ENCODE measurements at regions not wholly inside any gene's neighbourhood (a gene's known extent, or its start where the extent isn't known, plus 50 kb on each side); places are given as distances from the start of the nearest gene placed in this dataset.
"Not testable (repeated sequence)": the region's sequence is repeated elsewhere in the genome, so short reads cannot be mapped to it uniquely, and the experiment has no call there.

DNA sequence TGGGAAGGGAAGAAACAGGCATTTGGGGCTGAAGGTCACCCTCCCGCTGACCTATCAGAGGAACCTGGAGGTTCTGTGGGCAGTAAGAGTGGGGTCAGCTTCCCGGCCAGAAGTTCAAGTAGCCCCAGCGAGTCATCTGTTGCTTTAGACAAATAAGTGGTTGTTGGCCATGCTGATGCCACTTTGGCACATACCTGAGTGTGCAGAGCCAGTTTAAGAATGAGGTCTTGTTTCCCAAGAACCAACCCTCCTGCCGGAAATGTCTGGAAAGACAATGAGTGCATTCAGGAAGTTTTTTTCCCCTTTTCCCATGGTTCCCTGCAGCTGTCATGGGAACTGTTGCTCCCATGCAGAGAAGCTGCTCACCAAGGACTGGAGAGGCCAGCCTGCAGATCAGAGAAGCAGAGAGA is 166.7 kb downstream of the ZNF621 start:
- no peak for DNase-seq (ENCODE audit: insufficient read length, low spot score)
- no peak for FAIRE-seq

DNA sequence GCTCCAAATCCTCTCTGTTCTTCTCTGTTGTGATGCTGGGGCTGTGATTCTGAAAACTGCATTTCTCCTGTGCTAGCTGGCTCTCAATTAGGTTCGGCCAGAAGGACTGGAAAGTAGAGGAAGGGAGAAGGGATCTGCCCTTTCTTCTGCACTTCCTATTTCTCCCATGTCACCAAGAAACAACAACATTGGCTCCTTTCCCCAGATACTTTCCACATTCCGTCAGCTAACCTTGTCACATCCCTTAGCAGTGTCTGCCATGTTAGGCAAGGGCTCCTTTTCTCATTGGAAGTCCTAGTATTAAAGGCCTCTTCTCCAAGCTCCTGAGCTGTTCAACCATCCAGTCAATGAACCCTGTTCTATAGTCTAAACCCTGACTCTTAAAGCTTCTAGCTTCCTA is 171.1 kb downstream of the ZNF621 start:
- FAIRE-seq = no peak
- no peak for DNase-seq (ENCODE audit: insufficient read length, low spot score)

DNA sequence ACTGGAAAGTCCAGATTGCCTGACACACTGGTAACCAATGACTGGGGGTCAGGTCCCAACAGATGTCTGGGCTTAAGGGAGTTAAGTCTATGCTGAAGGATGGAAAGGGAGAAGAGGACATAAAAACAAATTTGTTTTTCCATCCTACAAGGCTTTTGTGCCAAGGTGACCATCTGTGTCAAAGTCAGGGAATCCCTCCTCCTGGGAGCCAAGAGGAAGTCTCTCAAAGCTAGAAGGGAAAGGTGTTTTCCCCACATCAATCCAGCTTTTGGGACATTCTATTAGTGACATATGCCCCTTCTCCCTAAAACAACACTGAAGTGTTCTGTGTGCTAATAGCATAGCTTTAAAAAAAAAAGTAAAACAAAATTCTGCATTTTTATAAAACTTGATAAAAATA is 173.9 kb downstream of the ZNF621 start:
- DNase-seq (ENCODE audit: insufficient read length, low spot score); FAIRE-seq: not testable (repeated sequence)

DNA sequence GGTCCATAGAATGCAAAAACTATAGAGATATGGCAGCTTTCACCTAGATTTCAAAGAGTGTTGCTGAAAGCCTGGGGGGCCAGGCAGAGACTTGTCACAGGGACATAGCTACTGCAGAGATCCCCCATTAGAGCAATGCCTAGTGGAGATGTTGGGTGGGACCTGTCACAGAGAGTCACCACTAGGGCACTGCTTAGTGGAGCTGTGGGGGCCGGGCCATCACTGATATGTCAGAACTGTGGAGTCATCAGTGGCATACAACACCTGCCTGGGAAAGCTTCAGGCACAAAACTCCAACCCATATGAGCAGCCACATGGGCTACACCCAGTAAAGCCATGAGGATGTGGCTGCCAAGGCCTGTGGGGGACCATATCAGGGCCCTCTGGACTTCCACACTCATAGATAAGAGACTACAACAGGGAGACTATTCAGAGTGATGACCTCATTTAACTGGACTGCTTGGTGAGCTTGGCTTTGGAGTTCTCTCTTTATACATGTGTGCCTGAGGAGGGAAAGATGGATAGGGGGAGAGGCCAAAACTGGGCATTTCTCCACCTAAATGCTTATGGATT is 176.3 kb downstream of the ZNF621 start:
- DNase-seq (ENCODE audit: insufficient read length, low spot score) (no peak), FAIRE-seq (no peak)

DNA sequence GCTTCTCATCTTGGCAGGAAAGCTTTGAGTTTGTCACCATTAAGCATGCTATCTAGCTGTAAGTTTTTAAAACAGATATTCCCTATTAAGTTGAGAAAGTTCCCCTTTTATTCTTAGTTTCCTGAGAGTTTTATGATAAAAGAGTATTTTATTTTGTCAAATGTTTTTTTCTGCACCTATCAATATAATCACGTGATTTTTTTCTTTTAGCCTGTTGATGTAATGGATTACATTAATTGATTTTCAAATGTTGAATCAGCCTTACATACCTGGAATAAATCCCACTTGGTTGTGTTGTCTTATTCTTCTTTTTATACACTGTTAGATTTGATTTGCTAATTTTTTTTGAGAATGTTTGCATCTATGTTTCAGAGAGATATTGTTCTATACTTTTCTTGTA is 179.5 kb downstream of the ZNF621 start:
- FAIRE-seq (no peak), DNase-seq (ENCODE audit: insufficient read length, low spot score) (no peak)

DNA sequence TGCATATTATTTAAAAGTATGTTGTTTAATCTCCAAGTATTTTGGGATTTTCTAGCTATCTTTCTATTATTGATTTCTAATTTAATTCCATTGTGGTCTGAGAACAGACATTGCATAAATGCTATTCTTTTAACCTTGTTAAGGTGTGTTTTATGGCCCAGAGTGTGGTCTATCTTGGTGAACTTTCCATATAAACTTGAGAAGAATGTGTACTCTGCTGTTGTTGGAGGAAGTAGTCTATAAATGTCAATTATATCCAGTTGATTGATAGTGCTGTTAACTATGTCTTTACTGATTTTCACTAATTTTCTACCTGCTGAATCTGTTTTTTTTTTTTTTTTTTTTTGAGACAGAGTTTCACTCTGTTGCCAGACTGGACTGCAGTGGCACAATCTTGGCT is 180.9 kb downstream of the ZNF621 start:
- FAIRE-seq = no peak

DNA sequence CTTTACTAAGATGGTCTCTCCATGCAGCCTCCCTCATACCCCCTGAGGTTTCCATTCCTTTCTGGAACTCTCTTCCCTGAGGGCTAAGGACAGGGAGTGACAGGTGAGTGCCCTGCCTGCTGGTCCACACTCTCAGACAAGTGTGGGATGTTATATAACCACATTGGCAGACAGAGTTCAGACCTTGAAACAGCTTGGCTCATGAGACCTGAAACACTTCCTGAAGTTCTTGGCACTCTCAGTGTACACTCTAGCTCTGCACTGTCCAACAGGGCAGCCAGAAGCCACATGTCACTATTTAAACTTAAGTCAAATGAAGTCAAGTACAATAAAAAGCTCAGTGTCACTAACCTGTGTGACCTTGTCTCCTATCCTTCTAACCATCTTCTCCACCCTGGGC is 188.5 kb downstream of the ZNF621 start:
- DNase-seq (ENCODE audit: insufficient read length, low spot score) = no peak
- no peak for FAIRE-seq

More for the DNA sequence above, 180.9 kb downstream of the ZNF621 start:
- no peak for DNase-seq (ENCODE audit: insufficient read length, low spot score)

DNA sequence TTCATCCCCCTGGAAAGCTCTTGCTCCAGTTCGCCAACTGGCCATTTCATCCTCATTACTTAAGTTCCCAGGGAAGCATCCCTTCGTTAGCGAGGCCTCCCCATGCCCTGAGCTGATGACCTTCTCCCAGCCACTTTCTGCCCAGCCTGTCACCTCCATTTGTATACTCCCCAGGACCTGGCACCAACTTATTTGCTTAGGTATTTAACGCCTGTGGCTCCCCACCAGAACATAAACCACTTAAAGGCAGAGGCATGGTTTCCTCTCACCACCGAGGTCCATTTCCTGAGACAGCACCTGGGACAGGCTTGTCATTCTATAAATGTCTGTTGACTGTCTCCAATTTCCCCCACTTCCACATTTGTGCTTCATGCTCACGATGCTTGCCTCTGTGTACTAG is 189.0 kb downstream of the ZNF621 start:
- FAIRE-seq (no peak), DNase-seq (ENCODE audit: insufficient read length, low spot score) (no peak)

DNA sequence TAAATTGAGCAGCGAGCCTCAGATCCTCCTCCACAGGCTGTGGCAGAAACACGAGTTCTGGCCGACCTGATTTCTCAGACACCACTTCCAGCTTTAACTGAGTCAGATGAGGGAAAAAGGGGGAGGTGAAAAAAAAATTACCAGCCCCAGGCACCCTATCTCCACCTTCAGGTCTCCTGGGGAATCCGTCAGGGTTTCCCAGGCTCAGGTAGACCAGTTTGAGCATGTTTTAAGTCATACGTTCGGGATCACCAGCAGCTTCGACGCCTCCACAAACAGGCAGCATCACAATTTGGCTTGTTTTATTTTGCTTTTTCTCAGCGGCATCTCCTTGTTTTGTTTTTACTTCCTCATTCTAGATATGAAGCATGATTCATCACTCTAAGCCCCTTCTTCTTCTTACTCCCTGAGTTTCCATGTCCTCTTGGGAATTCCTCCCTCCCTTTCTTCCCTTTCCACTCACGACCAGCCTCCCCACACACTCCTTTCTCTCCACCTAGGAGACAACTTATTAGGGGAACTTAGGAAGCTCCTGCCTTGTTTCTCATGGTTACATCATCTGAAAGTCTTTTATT is 190.1 kb downstream of the ZNF621 start:
- no peak for FAIRE-seq
- no peak for DNase-seq (ENCODE audit: insufficient read length, low spot score)

DNA sequence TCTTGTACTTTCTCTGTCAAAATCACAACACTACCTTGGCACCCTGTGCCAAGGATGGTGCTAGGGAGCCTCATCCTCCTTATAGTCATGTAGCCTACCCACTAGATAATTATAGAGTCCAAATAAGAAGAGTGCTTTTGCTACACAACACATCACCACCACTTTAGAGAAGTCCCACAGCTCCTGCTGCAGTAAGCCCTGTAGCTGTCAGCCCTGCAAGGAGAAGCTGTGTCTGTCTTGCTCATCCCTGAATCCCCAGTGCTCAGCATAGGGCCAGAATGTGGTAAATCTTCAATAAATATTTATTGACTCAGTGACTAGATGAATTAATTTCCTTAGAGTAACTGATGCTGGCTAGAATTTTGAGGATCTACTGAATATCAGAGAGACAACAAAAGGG is 190.8 kb downstream of the ZNF621 start:
- no peak for DNase-seq (ENCODE audit: insufficient read length, low spot score)
- no peak for FAIRE-seq

DNA sequence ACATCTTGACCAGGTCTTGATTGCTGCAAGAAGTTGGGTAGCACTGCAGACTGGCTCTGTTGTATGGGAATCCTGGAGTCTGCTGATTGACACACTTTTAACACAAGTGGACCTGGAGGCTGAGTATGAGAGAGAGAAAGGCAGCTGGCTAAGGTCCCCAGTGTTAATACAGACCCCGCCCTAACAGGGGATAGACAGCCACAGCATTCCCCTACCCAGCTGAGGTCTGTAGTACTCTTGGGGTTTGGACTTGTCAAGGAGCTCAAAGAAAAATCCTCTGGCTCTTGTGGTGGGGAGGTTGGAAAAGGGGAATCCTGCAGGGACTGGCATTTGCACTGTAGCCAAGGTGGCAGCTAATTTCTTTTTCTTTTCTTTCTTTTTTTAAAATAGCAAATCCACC is 192.7 kb downstream of the ZNF621 start:
- no peak for DNase-seq (ENCODE audit: insufficient read length, low spot score)
- no peak for FAIRE-seq

DNA sequence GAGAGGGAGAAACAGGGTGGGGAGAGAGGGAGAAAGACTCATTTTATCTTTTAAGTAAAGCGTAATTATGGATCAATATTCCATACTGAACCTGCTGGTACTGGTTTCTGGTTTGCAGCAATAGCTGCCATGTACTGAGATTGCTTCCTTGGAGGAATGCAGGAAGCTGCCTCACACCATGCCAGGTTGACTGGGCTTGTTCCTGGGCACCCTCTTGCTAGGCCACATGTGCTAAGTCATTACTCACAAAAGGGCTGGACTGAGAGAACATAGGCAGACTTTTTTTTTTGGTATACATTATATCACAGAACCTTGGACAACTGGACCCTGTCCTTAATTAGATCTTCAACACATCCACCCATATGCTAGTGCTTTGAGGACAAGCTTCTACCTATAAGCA is 193.4 kb downstream of the ZNF621 start:
- FAIRE-seq (no peak), DNase-seq (ENCODE audit: insufficient read length, low spot score) (no peak)

DNA sequence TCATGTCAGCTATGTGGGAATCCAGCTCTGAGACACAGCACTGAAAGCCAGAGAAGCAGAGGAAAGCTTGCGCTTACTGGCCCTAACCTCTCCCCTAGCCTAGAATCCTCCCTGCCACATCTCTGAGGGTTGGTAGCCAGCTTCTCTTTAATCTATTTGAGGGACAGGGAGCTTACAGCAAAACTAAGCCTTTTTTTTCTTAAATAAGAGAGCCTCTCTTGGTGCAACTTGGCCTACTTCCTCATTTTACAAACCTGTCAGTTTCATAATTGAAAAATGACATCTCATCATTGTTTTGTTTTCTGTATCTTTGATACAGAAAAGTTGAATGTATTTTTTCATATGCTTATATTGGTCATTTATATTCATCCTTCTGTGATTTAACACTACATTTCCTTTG is 193.9 kb downstream of the ZNF621 start:
- no peak for FAIRE-seq
- no peak for DNase-seq (ENCODE audit: insufficient read length, low spot score)

DNA sequence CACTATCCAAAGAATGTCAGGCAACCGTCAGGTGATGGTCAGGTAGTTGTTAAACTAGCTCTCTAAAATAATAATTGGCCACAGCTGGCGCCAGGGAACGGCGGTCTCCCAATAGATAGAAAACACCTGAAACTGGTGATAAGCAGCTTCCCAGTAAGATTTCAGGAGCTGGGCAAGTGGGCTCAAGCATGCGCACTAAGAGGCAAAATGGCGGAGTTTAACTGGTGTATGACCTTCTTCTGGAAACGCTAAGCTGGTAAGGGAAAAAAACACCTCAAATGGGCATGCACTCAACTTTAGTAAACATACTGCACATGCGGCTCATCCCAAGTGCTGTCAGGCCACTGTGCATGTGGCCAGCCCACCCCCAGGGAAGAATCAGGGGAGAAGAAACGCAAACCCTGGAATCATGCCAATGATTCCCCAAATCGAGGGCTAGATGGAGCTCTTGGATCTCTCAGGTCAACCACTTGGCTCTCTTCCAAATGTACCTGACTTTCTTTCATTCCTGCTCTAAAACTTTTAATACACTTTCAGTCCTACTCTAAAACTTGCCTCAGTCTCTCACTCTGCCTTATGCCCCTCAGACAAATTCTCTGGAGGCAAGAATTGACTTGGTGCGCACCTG is 195.0 kb downstream of the ZNF621 start:
- no peak for DNase-seq (ENCODE audit: insufficient read length, low spot score)
- FAIRE-seq = no peak

DNA sequence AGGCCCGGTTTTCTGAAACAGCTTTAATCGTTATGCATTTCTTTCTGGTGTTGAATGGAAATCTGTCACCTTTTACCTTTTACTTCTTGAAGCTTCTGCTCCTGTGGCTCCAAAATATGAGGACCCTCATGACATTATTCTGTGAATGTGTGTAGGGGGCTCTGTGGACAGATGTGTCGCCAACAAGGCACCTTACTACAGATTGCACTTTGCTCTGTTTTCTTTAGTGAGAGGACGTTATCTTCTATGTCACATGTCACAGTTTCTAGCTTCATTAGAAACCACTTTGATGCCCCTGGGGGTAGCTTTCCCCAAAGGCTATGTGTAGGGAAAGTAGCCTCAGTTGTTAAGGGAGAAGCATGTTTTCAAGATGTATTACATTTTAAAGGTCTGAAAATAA is 195.6 kb downstream of the ZNF621 start:
- no peak for FAIRE-seq
- no peak for DNase-seq (ENCODE audit: insufficient read length, low spot score)

DNA sequence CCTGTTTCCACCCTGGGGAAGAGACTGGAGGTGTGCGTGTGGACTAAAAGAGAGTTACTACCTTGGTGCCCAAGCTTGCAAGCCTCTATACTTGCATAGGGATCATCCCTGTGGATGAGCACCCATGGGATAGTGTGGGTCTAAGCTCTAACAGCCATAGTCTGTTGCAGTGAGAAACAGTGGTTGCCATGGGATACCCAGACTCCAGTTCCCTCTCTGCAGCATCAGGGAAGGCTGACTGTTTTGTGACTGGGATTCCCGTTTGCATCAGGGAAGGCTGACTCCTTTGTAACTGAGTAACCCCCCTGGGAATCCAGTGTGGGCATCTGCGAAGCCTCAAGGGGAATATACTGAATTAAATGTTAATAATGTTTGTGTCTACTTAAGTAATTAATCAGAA is 196.1 kb downstream of the ZNF621 start:
- FAIRE-seq = no peak
- DNase-seq (ENCODE audit: insufficient read length, low spot score) = no peak

DNA sequence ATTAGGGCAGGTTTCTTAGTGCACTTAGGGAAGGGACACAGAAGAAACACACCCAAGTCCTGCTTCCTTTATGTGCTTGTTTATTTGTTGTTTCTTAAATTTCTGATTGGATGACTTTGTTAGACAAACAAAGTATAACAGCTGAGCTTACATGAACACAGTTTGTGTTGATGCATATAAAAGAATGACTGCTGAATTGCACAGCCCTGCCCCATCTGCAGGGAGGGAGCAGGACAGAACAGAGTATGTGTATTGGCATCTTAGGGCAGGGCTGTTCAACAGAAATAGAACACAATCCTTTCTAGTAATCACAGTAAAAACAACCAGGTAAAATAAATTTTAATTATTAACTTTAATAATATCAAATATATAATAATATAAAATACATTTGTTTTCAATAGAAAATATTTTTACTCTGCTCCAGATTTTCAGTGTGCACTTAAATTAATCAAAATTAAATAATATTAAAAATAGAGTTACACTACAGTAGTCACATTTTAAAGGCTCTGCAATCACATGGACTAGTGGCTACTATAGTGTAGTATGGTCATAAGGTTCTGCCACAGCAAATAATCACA is 198.4 kb downstream of the ZNF621 start:
- DNase-seq (ENCODE audit: insufficient read length, low spot score) (no peak), FAIRE-seq (no peak)

DNA sequence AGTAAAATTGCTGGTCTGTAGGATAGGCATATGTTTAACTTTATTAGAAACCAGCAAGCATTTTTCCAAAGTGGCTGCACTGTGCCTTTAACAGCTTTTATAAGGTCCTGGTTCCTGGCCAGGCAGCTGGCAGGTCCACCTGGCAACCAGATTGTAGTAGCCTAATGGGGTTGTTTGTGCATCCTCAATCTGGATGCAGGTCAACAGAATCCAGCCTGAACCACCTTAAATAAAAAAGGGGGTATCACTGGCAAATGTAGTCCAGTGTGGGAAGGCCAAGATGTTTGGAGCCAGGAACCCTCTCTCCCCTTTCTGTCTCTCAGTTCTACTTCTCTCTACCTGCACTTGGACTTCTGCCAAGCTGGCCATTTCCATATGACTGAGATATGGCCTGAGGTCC is 200.3 kb downstream of the ZNF621 start:
- DNase-seq (ENCODE audit: insufficient read length, low spot score) (no peak), FAIRE-seq (no peak)

DNA sequence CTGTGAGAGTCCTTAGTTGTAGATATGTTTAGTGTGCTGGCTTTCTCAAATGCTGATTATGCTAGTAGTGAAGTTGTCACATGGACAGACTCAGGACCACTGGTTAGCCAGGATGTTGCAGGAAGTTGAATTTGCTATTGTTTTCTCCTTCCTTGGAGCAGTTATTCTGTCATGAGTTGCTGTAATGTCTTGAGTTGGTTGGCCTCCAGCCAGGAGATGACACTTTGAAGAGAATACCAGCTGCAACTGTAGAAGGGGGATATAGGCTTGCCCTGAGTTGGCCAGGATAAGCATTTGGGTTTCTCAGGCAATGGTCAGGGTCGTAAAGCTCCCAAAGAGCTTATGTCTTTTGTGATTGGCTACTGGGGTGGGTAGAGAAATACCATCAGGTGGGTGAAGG is 206.7 kb downstream of the ZNF621 start:
- DNase-seq (ENCODE audit: insufficient read length, low spot score) (no peak), FAIRE-seq (no peak)

DNA sequence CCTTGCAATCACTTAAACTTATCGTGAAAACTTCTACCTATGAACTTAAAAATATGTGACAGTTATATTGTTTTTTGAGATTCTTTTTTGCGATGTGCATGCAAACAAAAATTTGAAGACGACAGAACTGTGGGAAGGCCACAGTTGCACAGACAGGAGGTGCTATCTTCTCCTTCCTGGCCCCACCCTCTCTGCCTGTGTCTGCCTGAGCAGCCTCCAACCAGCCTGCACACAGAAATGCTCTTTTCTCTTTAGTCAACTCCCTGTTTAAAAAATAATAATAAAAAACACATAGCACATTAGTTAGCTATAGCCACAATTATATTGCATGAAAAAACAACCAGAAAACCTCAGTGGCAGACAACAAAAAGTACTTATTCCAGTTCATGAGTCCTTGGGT is 212.2 kb downstream of the ZNF621 start:
- FAIRE-seq (no peak), DNase-seq (ENCODE audit: insufficient read length, low spot score) (no peak)

DNA sequence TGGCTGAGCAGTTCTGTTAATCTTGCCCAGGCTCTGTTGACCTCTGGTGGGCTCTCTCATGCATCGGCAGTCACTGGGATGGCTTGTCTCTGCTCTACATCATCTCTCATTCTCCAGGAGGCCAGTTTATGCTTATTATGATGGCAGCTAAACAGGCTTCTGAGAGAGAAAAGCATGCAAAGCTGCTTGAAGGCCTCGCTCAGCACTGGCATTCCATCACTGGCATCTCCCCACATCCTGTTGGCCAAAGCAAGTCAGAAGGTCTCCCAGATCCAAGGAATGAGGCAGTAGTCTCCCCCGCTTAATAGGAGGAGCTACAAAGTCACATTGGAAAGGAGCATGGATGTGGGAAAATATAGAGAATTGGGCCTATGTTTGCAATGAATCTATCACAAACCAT is 212.6 kb downstream of the ZNF621 start:
- DNase-seq (ENCODE audit: insufficient read length, low spot score) = no peak
- no peak for FAIRE-seq

DNA sequence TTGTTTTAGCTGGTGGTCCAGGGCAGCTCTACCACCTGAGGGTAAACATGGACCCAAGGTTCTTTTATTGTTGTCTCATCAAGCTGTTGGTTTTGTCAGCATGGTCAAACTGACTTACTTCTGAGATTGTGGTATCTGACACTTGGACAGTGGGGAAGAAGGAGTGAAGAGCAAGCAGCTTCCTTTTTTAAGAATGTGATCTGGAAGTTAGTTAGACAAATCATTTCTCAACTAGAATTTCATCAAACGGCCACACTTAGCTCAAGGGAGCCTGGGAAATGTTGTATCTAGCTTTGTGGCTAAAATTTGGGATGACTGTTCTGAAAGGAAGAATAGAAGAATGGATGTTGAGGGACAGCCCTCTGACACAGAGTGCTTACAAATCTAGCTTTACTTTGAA is 215.2 kb downstream of the ZNF621 start:
- DNase-seq (ENCODE audit: insufficient read length, low spot score) (no peak), FAIRE-seq (no peak)
